K562 (cell line): ENCODE measurements at regions not wholly inside any gene's neighbourhood (a gene's known extent, or its start where the extent isn't known, plus 50 kb on each side); places are given as distances from the start of the nearest gene placed in this dataset.

Experiments used
- ATAC-seq: fragments of 200-7000 bp; cut with Tn5 transposase; 3 replicates; pipeline ENCODE4 v1.9.1; 2020; ENCODE audit warnings: moderate library complexity
- BruUV-seq: library from RNA; stranded (reverse); fragments of 400-500 nt; replicated peaks from 2 replicates; lab custom pipeline; 2021; lab: Mats Ljungman, UMichigan
- CTCF ChIA-PET: fragments of 300-600 bp; formaldehyde crosslinking; extraction: SDS; loops from one replicate; lab custom pipeline; 2021; ENCODE audit warnings: low intra/inter-chr PET ratio; lab: Yijun Ruan, JAX
- POLR2A ChIA-PET: fragments of 300-600, 350-650 bp; sonication (Branson Sonifier 250); formaldehyde crosslinking; extraction: SDS; loops from one replicate; lab custom pipeline; 2021; ENCODE audit warnings: antibody characterized with exemption, inconsistent platforms; lab: Yijun Ruan, JAX
- DNase-seq, 4 experiments: peaks; one replicate each; pipeline versions ENCODE4 v3.0.0 to v3.0.0-alpha.2; 2011 to 2018; ENCODE audit warnings: low spot score in 3 of 4, mixed read lengths in 3 of 4; ENCODE audit errors: extremely low read depth in 1 of 4
- FAIRE-seq: peaks from 2 replicates; lab custom pipeline; 2011; peaks lifted over from hg19 to GRCh38; lab: Jason Lieb, UNC
- H2AFZ ChIP-seq: 2 replicates; pipeline ENCODE4 v1.6.0; 2011; ENCODE audit warnings: low read depth, low read length, control low read depth, inconsistent platforms
- H3K27ac ChIP-seq: fragments of 200-600 bp; 3 replicates; pipeline ENCODE4 v1.8.0; 2011; ENCODE audit warnings: low read depth, mild to moderate bottlenecking, control low read depth, inconsistent platforms, low read length, moderate library complexity, mixed read lengths; ENCODE audit errors: extremely low read depth
- H3K27me3 ChIP-seq, 2 experiments: fragments of 300-600 bp in 1 of 2; 2 replicates in 1 of 2; 3 replicates in 1 of 2; pipeline versions ENCODE4 v1.6.0 to v1.8.0; 2011; ENCODE audit warnings: inconsistent platforms in 2 of 2, low read length in 2 of 2, mild to moderate bottlenecking in 1 of 2, mixed read lengths in 1 of 2, moderate library complexity in 1 of 2; ENCODE audit not compliant: control insufficient read depth in 2 of 2, insufficient read depth in 2 of 2
- H3K36me3 ChIP-seq: fragments of 300-600 bp; 3 replicates; pipeline ENCODE4 v1.8.0; 2011; ENCODE audit warnings: mild to moderate bottlenecking, low read length, inconsistent platforms; ENCODE audit not compliant: control insufficient read depth, insufficient read depth
- H3K4me1 ChIP-seq, 2 experiments: fragments of 200-600 bp in 1 of 2; replicated peaks in 1 of 2; 2 replicates in 1 of 2; 3 replicates in 1 of 2; pipeline versions ENCODE4 v1.5.1 to v1.8.0; 2011; ENCODE audit warnings: inconsistent platforms in 2 of 2, low read length in 2 of 2, mild to moderate bottlenecking in 1 of 2, mixed read lengths in 1 of 2, moderate library complexity in 1 of 2; ENCODE audit not compliant: control insufficient read depth in 2 of 2, insufficient read depth in 2 of 2
- H3K4me2 ChIP-seq: 2 replicates; pipeline ENCODE4 v1.6.1; 2011; ENCODE audit warnings: low read length, control low read depth, inconsistent platforms, mixed read lengths; ENCODE audit not compliant: insufficient read depth
- H3K4me3 ChIP-seq: fragments of 200-600 bp; sonication (generic), shearing (Covaris generic); 2 replicates; pipeline ENCODE4 v1.5.1; 2016; ENCODE audit warnings: control low read depth, inconsistent platforms
- H3K79me2 ChIP-seq: fragments of 200-600 bp; 3 replicates; pipeline ENCODE4 v1.8.0; 2011; ENCODE audit warnings: low read length, inconsistent platforms; ENCODE audit not compliant: control insufficient read depth, insufficient read depth
- H3K9ac ChIP-seq, 2 experiments: 2 replicates each; pipeline versions ENCODE4 v1.6.0 to v1.6.1; 2011; ENCODE audit warnings: low read depth in 2 of 2, low read length in 2 of 2, control low read depth in 1 of 2, inconsistent platforms in 1 of 2, mild to moderate bottlenecking in 1 of 2, mixed read lengths in 1 of 2; ENCODE audit not compliant: insufficient read depth in 1 of 2
- H3K9me1 ChIP-seq: one replicate; pipeline ENCODE4 v1.6.0; 2011; ENCODE audit warnings: inconsistent platforms, mild to moderate bottlenecking, low read length, moderate library complexity; ENCODE audit not compliant: control insufficient read depth, insufficient read depth
- H3K9me3 ChIP-seq: replicated peaks from 2 replicates; pipeline ENCODE4 v1.5.1; 2011; ENCODE audit warnings: low read depth, low read length, inconsistent platforms; ENCODE audit not compliant: control insufficient read depth, insufficient read depth
- H4K20me1 ChIP-seq: replicated peaks from 2 replicates; pipeline ENCODE4 v1.6.1; 2011; ENCODE audit warnings: low read length, inconsistent platforms, mixed read lengths; ENCODE audit not compliant: control insufficient read depth, insufficient read depth
- CBX2 ChIP-seq: fragments of 200-600 bp; sonication (generic); IDR thresholded peaks from one replicate; pipeline ENCODE4 v1.6.1; 2012; ENCODE audit warnings: mild to moderate bottlenecking, low read length, inconsistent platforms; ENCODE audit not compliant: insufficient read depth, poor library complexity, severe bottlenecking
- DNMT1 ChIP-seq: fragments of 450-650 bp; IDR thresholded peaks from 2 replicates; pipeline ENCODE4 v1.6.1; 2016; ENCODE audit warnings: antibody characterized with exemption, mild to moderate bottlenecking
- EGR1 ChIP-seq: fragments of 450-650 bp; conservative IDR thresholded peaks from 2 replicates; pipeline ENCODE4 v1.6.1; 2017; ENCODE audit warnings: mild to moderate bottlenecking
- FOXP1 ChIP-seq: sonication (generic); formaldehyde crosslinking; IDR thresholded peaks from 2 replicates; pipeline ENCODE4 v1.8.0; 2022; ENCODE audit warnings: mild to moderate bottlenecking, missing genetic modification reagents
- GTF2E2 ChIP-seq: fragments of 200-800 bp; sonication (Bioruptor generic); IDR thresholded peaks from 2 replicates; pipeline ENCODE4 v1.6.1; 2016; ENCODE audit warnings: missing genetic modification characterization, missing compliant biosample characterization
- HDAC2 ChIP-seq: fragments of 450-650 bp; IDR thresholded peaks from 2 replicates; pipeline ENCODE4 v1.6.1; 2016; ENCODE audit warnings: mild to moderate bottlenecking
- HIVEP1 ChIP-seq: fragments of 250-450 bp; sonication (Bioruptor Pico); IDR thresholded peaks from 2 replicates; pipeline ENCODE4 v1.4.0; 2020; ENCODE audit warnings: mild to moderate bottlenecking
- POLR2G ChIP-seq: fragments of 200-400 bp; formaldehyde crosslinking; IDR thresholded peaks from 2 replicates; pipeline ENCODE4 v1.6.1; 2017; ENCODE audit warnings: low read depth, mild to moderate bottlenecking, antibody characterized with exemption, low read length, moderate library complexity
- SMAD3 ChIP-seq: fragments of 450-650 bp; formaldehyde crosslinking; conservative IDR thresholded peaks from 2 replicates; pipeline ENCODE4 v1.4.0; 2020; ENCODE audit warnings: mild to moderate bottlenecking
- SMARCC2 ChIP-seq: fragments of 450-650 bp; IDR thresholded peaks from 2 replicates; pipeline ENCODE4 v1.6.1; 2017; ENCODE audit warnings: antibody characterized with exemption, moderate library complexity, mild to moderate bottlenecking, low read depth
- XRCC4 ChIP-seq: IDR thresholded peaks from one replicate; pipeline ENCODE4 v1.6.1; 2011; ENCODE audit not compliant: insufficient read depth, insufficient read length; ENCODE audit errors: extremely low read depth
- YBX1 ChIP-seq: fragments of 450-650 bp; IDR thresholded peaks from 2 replicates; pipeline ENCODE4 v1.7.1; 2016; ENCODE audit warnings: mild to moderate bottlenecking
- ZFP30 ChIP-seq: fragments of 250-450 bp; sonication (Bioruptor Pico); IDR thresholded peaks from 2 replicates; pipeline ENCODE4 v1.8.0; 2022; ENCODE audit warnings: moderate library complexity, mild to moderate bottlenecking, inconsistent platforms, borderline replicate concordance
- ZNF124 ChIP-seq: sonication (generic); formaldehyde crosslinking; IDR thresholded peaks from 2 replicates; pipeline ENCODE4 v1.8.1; 2022; ENCODE audit warnings: missing genetic modification reagents
- WGBS: fragments of 100-300 bp; shearing (Covaris generic); methylation state at CpG from one replicate; pipeline ENCODE4 v1.1.6; 2016; ENCODE audit warnings: low coverage, mixed read lengths; ENCODE audit not compliant: insufficient coverage; ENCODE audit errors: missing lambda C conversion rate; 5-methylcytosine and 5-hydroxymethylcytosine counted together
- in situ Hi-C: fragments of 300-500 bp; cut with MboI; formaldehyde crosslinking; loops from 4 replicates; pipeline ENCODE4 v1.15.0; 2018; ENCODE audit warnings: inconsistent platforms, mixed read lengths
- intact Hi-C: fragments of 100-400 bp; cut with micrococcal nuclease; formaldehyde crosslinking; loops from 2 replicates; pipeline ENCODE4 v1.14.2; 2022
- TF ChIP-seq, protein P1 (sequence below): fragments of 450-650 bp; conservative IDR thresholded peaks from 2 replicates; pipeline ENCODE4 v1.6.1; 2016; ENCODE audit warnings: missing genetic modification characterization, low read depth, mild to moderate bottlenecking, control low read depth, missing compliant biosample characterization
- TF ChIP-seq, protein P2 (sequence below): IDR thresholded peaks from 3 replicates; pipeline ENCODE4 v1.6.1; 2011; ENCODE audit warnings: borderline replicate concordance, mild to moderate bottlenecking, moderate library complexity; ENCODE audit not compliant: insufficient read length; ENCODE audit errors: extremely low read depth
- TF ChIP-seq, protein P3 (sequence below): sonication (generic); formaldehyde crosslinking; IDR thresholded peaks from 2 replicates; pipeline ENCODE4 v1.8.0; 2022; ENCODE audit warnings: mild to moderate bottlenecking, missing genetic modification reagents
- TF ChIP-seq, protein P4 (sequence below): fragments of 450-650 bp; formaldehyde crosslinking; IDR thresholded peaks from 2 replicates; pipeline ENCODE4 v1.4.0; 2022; ENCODE audit warnings: mild to moderate bottlenecking, moderate library complexity

DNA sequence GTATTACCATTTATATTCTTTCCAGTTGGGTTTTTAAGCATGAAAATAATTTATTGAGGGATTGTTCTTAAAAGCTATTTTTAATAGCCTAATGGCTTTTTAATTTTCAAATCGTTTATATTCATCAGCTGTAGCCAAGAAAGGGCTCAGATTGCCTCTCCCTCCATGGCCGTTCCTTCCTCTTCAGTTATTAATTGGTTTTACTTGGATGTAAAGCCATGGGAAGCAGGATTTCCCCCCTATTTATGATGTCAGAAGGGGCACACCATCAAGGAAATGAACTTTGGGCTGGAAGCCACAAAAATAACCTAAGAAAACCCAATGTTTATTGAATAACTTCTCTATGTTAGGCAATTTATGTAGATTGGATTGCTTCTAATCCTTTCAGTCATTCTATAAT is 656.3 kb downstream of the TYW1 start:
- intact Hi-C loops (no loop called here), in situ Hi-C loops (no loop called here)
- TF ChIP-seq FOXP1 (CRISPR knock-in tag) = no peak
- TF ChIP-seq CBX2 = no peak
- TF ChIP-seq, protein P1, sequence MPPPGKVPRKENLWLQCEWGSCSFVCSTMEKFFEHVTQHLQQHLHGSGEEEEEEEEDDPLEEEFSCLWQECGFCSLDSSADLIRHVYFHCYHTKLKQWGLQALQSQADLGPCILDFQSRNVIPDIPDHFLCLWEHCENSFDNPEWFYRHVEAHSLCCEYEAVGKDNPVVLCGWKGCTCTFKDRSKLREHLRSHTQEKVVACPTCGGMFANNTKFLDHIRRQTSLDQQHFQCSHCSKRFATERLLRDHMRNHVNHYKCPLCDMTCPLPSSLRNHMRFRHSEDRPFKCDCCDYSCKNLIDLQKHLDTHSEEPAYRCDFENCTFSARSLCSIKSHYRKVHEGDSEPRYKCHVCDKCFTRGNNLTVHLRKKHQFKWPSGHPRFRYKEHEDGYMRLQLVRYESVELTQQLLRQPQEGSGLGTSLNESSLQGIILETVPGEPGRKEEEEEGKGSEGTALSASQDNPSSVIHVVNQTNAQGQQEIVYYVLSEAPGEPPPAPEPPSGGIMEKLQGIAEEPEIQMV (tag) = no peak
- no peak for TF ChIP-seq EGR1
- TF ChIP-seq, protein P2, sequence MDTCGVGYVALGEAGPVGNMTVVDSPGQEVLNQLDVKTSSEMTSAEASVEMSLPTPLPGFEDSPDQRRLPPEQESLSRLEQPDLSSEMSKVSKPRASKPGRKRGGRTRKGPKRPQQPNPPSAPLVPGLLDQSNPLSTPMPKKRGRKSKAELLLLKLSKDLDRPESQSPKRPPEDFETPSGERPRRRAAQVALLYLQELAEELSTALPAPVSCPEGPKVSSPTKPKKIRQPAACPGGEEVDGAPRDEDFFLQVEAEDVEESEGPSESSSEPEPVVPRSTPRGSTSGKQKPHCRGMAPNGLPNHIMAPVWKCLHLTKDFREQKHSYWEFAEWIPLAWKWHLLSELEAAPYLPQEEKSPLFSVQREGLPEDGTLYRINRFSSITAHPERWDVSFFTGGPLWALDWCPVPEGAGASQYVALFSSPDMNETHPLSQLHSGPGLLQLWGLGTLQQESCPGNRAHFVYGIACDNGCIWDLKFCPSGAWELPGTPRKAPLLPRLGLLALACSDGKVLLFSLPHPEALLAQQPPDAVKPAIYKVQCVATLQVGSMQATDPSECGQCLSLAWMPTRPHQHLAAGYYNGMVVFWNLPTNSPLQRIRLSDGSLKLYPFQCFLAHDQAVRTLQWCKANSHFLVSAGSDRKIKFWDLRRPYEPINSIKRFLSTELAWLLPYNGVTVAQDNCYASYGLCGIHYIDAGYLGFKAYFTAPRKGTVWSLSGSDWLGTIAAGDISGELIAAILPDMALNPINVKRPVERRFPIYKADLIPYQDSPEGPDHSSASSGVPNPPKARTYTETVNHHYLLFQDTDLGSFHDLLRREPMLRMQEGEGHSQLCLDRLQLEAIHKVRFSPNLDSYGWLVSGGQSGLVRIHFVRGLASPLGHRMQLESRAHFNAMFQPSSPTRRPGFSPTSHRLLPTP = no peak
- TF ChIP-seq HDAC2 = no peak
- TF ChIP-seq XRCC4 = no peak
- TF ChIP-seq DNMT1 = no peak
- no peak for TF ChIP-seq ZFP30 (CRISPR knock-in tag)
- TF ChIP-seq HIVEP1 (CRISPR knock-in tag) = no peak
- TF ChIP-seq ZNF124 (CRISPR knock-in tag) = no peak
- TF ChIP-seq, protein P3, sequence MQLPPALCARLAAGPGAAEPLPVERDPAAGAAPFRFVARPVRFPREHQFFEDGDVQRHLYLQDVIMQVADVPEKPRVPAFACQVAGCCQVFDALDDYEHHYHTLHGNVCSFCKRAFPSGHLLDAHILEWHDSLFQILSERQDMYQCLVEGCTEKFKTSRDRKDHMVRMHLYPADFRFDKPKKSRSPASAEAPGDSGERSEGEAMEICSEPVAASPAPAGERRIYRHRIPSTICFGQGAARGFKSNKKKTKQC (CRISPR knock-in tag) = no peak
- TF ChIP-seq SMARCC2 = no peak
- TF ChIP-seq, protein P4, sequence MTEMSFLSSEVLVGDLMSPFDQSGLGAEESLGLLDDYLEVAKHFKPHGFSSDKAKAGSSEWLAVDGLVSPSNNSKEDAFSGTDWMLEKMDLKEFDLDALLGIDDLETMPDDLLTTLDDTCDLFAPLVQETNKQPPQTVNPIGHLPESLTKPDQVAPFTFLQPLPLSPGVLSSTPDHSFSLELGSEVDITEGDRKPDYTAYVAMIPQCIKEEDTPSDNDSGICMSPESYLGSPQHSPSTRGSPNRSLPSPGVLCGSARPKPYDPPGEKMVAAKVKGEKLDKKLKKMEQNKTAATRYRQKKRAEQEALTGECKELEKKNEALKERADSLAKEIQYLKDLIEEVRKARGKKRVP = no peak
- no peak for TF ChIP-seq SMAD3 (CRISPR knock-in tag)
- no peak for TF ChIP-seq POLR2G
- no peak for TF ChIP-seq GTF2E2 (tag)
- no peak for TF ChIP-seq YBX1
- DNase-seq (no peak), FAIRE-seq (no peak), ATAC-seq (no peak)
- Histone ChIP-seq H3K4me3 (no peak overlapping the region), H3K79me2 (no peaks in the 10 kb centered on the region), H3K9me3 (no peaks in the 10 kb centered on the region), H3K27ac (no peak overlapping the region), H3K4me1 (no peaks in the 10 kb centered on the region), H3K9ac (no peak overlapping the region), H3K27me3 (no peaks in the 10 kb centered on the region), H2AFZ (no peak overlapping the region), H3K4me2 (no peak overlapping the region), H3K36me3 (no peaks in the 10 kb centered on the region), H3K9me1 (no peaks in the 10 kb centered on the region), H4K20me1 (no peaks in the 10 kb centered on the region)
- BruUV-seq = no TSS peak
- ChIA-PET POLR2A (interaction anchor here (0.8 kb wide), 1 partner anchor 10 kb away, joined by 3 read pairs; no protein-coding TSS in a partner anchor), CTCF (no interaction called here)
- 2% methylated on average over 2 of the region's 2 CpGs for WGBS
